IMR-90 (cell line): ENCODE measurements at regions not wholly inside any gene's neighbourhood (a gene's known extent, or its start where the extent isn't known, plus 50 kb on each side); places are given as distances from the start of the nearest gene placed in this dataset.

Experiments
- ATAC-seq: fragments of 200-7000 bp; cut with Tn5 transposase; 2 replicates; pipeline ENCODE4 v1.9.1; 2020; ENCODE audit warnings: low read depth, mild to moderate bottlenecking, moderate library complexity
- BruUV-seq: library from RNA; stranded (reverse); fragments of 400-500 nt; replicated peaks from 2 replicates; lab custom pipeline; 2021; lab: Mats Ljungman, UMichigan
- CTCF ChIA-PET: fragments of 300-600 bp; formaldehyde crosslinking; extraction: SDS; loops from one replicate; lab custom pipeline; 2021; ENCODE audit warnings: antibody characterized with exemption; lab: Yijun Ruan, JAX
- POLR2A ChIA-PET: fragments of 300-600 bp; sonication (Branson Sonifier 250); formaldehyde crosslinking; loops from one replicate; lab custom pipeline; 2022; ENCODE audit warnings: antibody characterized with exemption; ENCODE audit not compliant: unreplicated experiment; lab: Charles Lee
- DNase-seq: peaks from one replicate; pipeline ENCODE4 v3.0.0; 2013
- H2AFZ ChIP-seq: replicated peaks from 2 replicates; pipeline ENCODE3; 2013; ENCODE audit warnings: low read length, mild to moderate bottlenecking; ENCODE audit not compliant: poor library complexity
- H2AK5ac ChIP-seq: 2 replicates; pipeline ENCODE4 v1.6.1; 2013; ENCODE audit warnings: low read depth, low read length, inconsistent platforms
- H2AK9ac ChIP-seq: replicated peaks from 2 replicates; pipeline ENCODE3; 2013; ENCODE audit warnings: mild to moderate bottlenecking, low read depth, low read length, moderate library complexity; ENCODE audit not compliant: poor library complexity
- H2BK120ac ChIP-seq: 2 replicates; pipeline ENCODE4 v1.6.1; 2013; ENCODE audit warnings: low read depth, low read length, inconsistent platforms
- H2BK15ac ChIP-seq: 3 replicates; pipeline ENCODE4 v1.6.1; 2013; ENCODE audit warnings: low read depth, low read length, inconsistent platforms
- H2BK20ac ChIP-seq: 2 replicates; pipeline ENCODE4 v1.6.1; 2013; ENCODE audit warnings: low read depth, mild to moderate bottlenecking, inconsistent platforms, low read length, moderate library complexity
- H2BK5ac ChIP-seq: 2 replicates; pipeline ENCODE4 v1.6.1; 2013; ENCODE audit warnings: mild to moderate bottlenecking, low read depth, low read length, inconsistent platforms; ENCODE audit not compliant: poor library complexity, severe bottlenecking
- H3K14ac ChIP-seq: replicated peaks from 2 replicates; pipeline ENCODE4 v1.6.1; 2013; ENCODE audit warnings: low read depth, low read length, inconsistent platforms
- H3K18ac ChIP-seq: 2 replicates; pipeline ENCODE4 v1.6.1; 2013; ENCODE audit warnings: low read depth, low read length, control low read depth
- H3K23ac ChIP-seq: 2 replicates; pipeline ENCODE4 v1.6.1; 2013; ENCODE audit warnings: low read depth, low read length, inconsistent platforms
- H3K27ac ChIP-seq: 2 replicates; pipeline ENCODE4 v1.5.1; 2013; ENCODE audit warnings: mild to moderate bottlenecking, control low read depth, low read length; ENCODE audit not compliant: insufficient read depth
- H3K27me3 ChIP-seq: 2 replicates; pipeline ENCODE4 v1.6.1; 2013; ENCODE audit warnings: low read length; ENCODE audit not compliant: control insufficient read depth, insufficient read depth
- H3K36me3 ChIP-seq: 2 replicates; pipeline ENCODE4 v1.6.1; 2013; ENCODE audit warnings: low read length, mixed read lengths; ENCODE audit not compliant: control insufficient read depth, insufficient read depth
- H3K4ac ChIP-seq: 2 replicates; pipeline ENCODE4 v1.6.1; 2013; ENCODE audit warnings: low read depth, low read length, inconsistent platforms
- H3K4me1 ChIP-seq: 2 replicates; pipeline ENCODE4 v1.6.1; 2013; ENCODE audit warnings: low read length, mixed read lengths; ENCODE audit not compliant: control insufficient read depth, insufficient read depth
- H3K4me2 ChIP-seq: 2 replicates; pipeline ENCODE4 v1.6.1; 2013; ENCODE audit warnings: low read depth, mild to moderate bottlenecking, control low read depth, low read length, moderate library complexity
- H3K4me3 ChIP-seq: 2 replicates; pipeline ENCODE4 v1.5.1; 2013; ENCODE audit warnings: low read depth, mild to moderate bottlenecking, control low read depth, low read length, moderate library complexity; ENCODE audit not compliant: insufficient read depth
- H3K56ac ChIP-seq: 2 replicates; pipeline ENCODE4 v1.6.1; 2013; ENCODE audit warnings: low read length, inconsistent platforms; ENCODE audit not compliant: insufficient read depth; ENCODE audit errors: extremely low read depth
- H3K79me1 ChIP-seq, 2 experiments: 2 replicates each; pipeline ENCODE4 v1.6.1; 2013; ENCODE audit warnings: low read length in 2 of 2, inconsistent platforms in 1 of 2, low read depth in 1 of 2
- H3K9ac ChIP-seq: 2 replicates; pipeline ENCODE4 v1.6.1; 2013; ENCODE audit warnings: low read depth, low read length, control low read depth
- H3K9me1 ChIP-seq: 2 replicates; pipeline ENCODE4 v1.6.1; 2013; ENCODE audit warnings: low read length, inconsistent platforms; ENCODE audit not compliant: insufficient read depth
- H3K9me3 ChIP-seq: 2 replicates; pipeline ENCODE4 v1.6.1; 2013; ENCODE audit warnings: low read length; ENCODE audit not compliant: control insufficient read depth, insufficient read depth
- H4K20me1 ChIP-seq: 2 replicates; pipeline ENCODE4 v1.6.1; 2013; ENCODE audit warnings: low read length, inconsistent platforms; ENCODE audit not compliant: insufficient read depth
- H4K5ac ChIP-seq: 2 replicates; pipeline ENCODE4 v1.6.1; 2013; ENCODE audit warnings: mild to moderate bottlenecking, low read depth, low read length, control low read depth
- H4K8ac ChIP-seq, 2 experiments: 2 replicates each; pipeline ENCODE4 v1.6.1; 2013; ENCODE audit warnings: low read depth in 2 of 2, low read length in 2 of 2, control low read depth in 1 of 2, inconsistent platforms in 1 of 2
- H4K91ac ChIP-seq: 2 replicates; pipeline ENCODE4 v1.6.1; 2013; ENCODE audit warnings: low read depth, low read length, inconsistent platforms; ENCODE audit not compliant: insufficient read depth
- BHLHE40 ChIP-seq: fragments of 150-350 bp; IDR thresholded peaks from 2 replicates; pipeline ENCODE4 v1.6.1; 2016; ENCODE audit warnings: mild to moderate bottlenecking, low read depth, low read length
- FOS ChIP-seq: fragments of 150-350 bp; IDR thresholded peaks from 2 replicates; pipeline ENCODE4 v1.6.1; 2016; ENCODE audit warnings: low read depth, low read length
- MAFK ChIP-seq: IDR thresholded peaks from 2 replicates; pipeline ENCODE4 v1.6.1; 2012; ENCODE audit warnings: low read depth, low read length, improper control_type of control experiment
- SMC3 ChIP-seq: fragments of 150-350 bp; IDR thresholded peaks from 2 replicates; pipeline ENCODE4 v1.6.1; 2016; ENCODE audit warnings: low read depth, mild to moderate bottlenecking, antibody characterized with exemption, low read length, moderate library complexity
- WGBS, 2 experiments: methylation state at CpG; one replicate each; pipeline versions ENCODE4 v1.1.5 to v1.1.7; 2013; ENCODE audit warnings: missing lambda C conversion rate in 2 of 2; ENCODE audit not compliant: insufficient read length in 1 of 2; ENCODE audit errors: extremely low coverage in 2 of 2; 5-methylcytosine and 5-hydroxymethylcytosine counted together
- dilution Hi-C: fragments of 300-500 bp; cut with HindIII; formaldehyde crosslinking; loops from one replicate; pipeline ENCODE4 v1.14.3; 2018; ENCODE audit warnings: low sequenced_read_pairs; ENCODE audit not compliant: unreplicated experiment
- in situ Hi-C: fragments of 300-500 bp; cut with MboI; formaldehyde crosslinking; loops from 3 replicates; pipeline ENCODE4 v1.14.3; 2019; ENCODE audit warnings: low sequenced_read_pairs, inconsistent platforms, mixed read lengths
- intact Hi-C: fragments of 100-400 bp; cut with micrococcal nuclease; formaldehyde crosslinking; loops from 2 replicates; pipeline ENCODE4 v1.10.0; 2022

- DNase-seq = no peak
- TF ChIP-seq MAFK (no peak), FOS (no peak), BHLHE40 (no peak), SMC3 (no peak)
- peak overlapping the region; percentile 36; the same call in 1 of the 2 replicates for H3K4ac ChIP-seq
- H4K20me1 ChIP-seq = no peaks in the 10 kb centered on the region; the same call in 1 of the 2 replicates
- ATAC-seq = no peak
- peak overlapping the region; percentile 70 for H2BK20ac ChIP-seq
- peak overlapping the region; percentile 60 for H2BK120ac ChIP-seq
- H3K4me3 ChIP-seq = no peak overlapping the region
- H2AFZ ChIP-seq = peak overlapping the region; percentile 38
- no peak overlapping the region; the same call in 1 of the 2 replicates for H4K91ac ChIP-seq
- H2BK15ac ChIP-seq = peak overlapping the region; percentile 14; the same call in 1 of the 3 replicates
- H4K8ac ChIP-seq = no peak overlapping the region
- H3K23ac ChIP-seq = no peak overlapping the region
- in situ Hi-C loops = no loop called here
- H3K9ac ChIP-seq = no peak overlapping the region
- POLR2A ChIA-PET = no interaction called here
- intact Hi-C loops = loop anchor here (10.0 kb wide), 2 partner anchors 295 to 405 kb away; no protein-coding TSS in a partner anchor
- 0 out of 2 replicates have a peak overlapping the region, but pooled peaks have one; percentile 3 for H3K14ac ChIP-seq
- no peaks in the 10 kb centered on the region for H3K9me3 ChIP-seq
- BruUV-seq = no TSS peak
- peaks cover 5% of the 10 kb centered on the region for H3K9me1 ChIP-seq
- H2AK9ac ChIP-seq = no peak overlapping the region
- peak overlapping the region; percentile 28; the same call in 1 of the 2 replicates for H2AK5ac ChIP-seq
- H3K27ac ChIP-seq = no peak overlapping the region
- no peaks in the 10 kb centered on the region for H3K27me3 ChIP-seq
- H3K4me2 ChIP-seq = no peak overlapping the region
- peaks cover 12% of the 10 kb centered on the region for H3K4me1 ChIP-seq
- CTCF ChIA-PET = interaction anchor here (0.6 kb wide), 1 partner anchor 76 kb away, joined by 3 read pairs; no protein-coding TSS in a partner anchor
- H3K79me1 ChIP-seq = no peaks in the 10 kb centered on the region; a peak in 1 of 4 replicates
- H4K5ac ChIP-seq = no peak overlapping the region
- H3K56ac ChIP-seq = 0 out of 2 replicates have a peak overlapping the region, but pooled peaks have one; percentile 17
- no CpG with 5 or more reads among the region's 9 CpGs for WGBS, 2 experiments
- dilution Hi-C loops = no loop called here
- H2BK5ac ChIP-seq = no peak overlapping the region
- no peaks in the 10 kb centered on the region for H3K36me3 ChIP-seq
- no peak overlapping the region; the same call in 1 of the 2 replicates for H3K18ac ChIP-seq
These were observed 295.0 kb downstream of the CDCA7 start for GRCh38 chr2:173649527-173650219.
